Hepatocyte (in vitro differentiated cells): ENCODE measurements at regions not wholly inside any gene's neighbourhood (a gene's known extent, or its start where the extent isn't known, plus 50 kb on each side); places are given as distances from the start of the nearest gene placed in this dataset.

ENCODE experiments used
- EZH2 ChIP-seq: fragments of 200-600 bp; sonication (generic); IDR thresholded peaks from 2 replicates; pipeline ENCODE4 v1.6.1; 2016; ENCODE audit warnings: antibody characterized with exemption, mild to moderate bottlenecking, borderline replicate concordance
- TF ChIP-seq, protein P1 (sequence below): fragments of 200-600 bp; sonication (generic); IDR thresholded peaks from 2 replicates; pipeline ENCODE4 v1.5.1; 2016; ENCODE audit warnings: antibody characterized with exemption, mild to moderate bottlenecking; ENCODE audit not compliant: poor library complexity

DNA sequence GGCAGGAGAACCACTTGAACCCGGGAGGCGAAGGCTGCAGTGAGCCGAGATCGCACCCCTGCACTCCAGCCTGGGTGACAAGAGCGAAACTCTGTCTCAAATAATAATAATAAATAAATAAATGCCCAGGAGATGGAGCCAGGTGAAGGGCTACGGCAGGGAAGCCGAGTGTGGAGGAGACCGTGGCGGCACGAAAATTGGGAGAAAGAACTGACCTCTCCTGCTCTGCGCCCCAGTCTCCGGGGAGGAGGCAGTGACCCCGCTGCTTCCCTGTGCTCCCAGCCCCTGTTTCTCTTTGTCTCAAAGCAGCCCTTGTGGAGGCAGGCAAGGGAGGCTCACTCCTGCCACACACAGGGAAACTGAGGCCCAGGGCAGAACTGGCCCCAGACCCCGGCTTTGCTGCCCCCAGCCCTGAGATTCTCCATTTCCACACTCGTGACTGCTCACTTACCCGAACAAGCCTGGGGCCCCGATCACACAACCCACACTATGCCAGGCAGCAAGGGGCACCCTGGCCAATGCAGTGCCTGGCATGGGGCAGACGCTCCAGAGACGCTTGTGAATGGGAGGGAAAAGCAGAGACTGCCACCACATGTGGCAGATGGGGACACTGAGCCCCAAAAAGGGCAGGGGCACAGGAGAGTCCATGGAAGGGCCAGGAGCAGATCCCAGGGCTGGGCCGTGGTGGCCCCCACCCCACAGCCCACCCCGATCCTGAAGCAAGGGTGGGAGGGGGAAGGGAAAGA, 80.4 kb upstream of the PRR5 start:
- TF ChIP-seq, protein P1, sequence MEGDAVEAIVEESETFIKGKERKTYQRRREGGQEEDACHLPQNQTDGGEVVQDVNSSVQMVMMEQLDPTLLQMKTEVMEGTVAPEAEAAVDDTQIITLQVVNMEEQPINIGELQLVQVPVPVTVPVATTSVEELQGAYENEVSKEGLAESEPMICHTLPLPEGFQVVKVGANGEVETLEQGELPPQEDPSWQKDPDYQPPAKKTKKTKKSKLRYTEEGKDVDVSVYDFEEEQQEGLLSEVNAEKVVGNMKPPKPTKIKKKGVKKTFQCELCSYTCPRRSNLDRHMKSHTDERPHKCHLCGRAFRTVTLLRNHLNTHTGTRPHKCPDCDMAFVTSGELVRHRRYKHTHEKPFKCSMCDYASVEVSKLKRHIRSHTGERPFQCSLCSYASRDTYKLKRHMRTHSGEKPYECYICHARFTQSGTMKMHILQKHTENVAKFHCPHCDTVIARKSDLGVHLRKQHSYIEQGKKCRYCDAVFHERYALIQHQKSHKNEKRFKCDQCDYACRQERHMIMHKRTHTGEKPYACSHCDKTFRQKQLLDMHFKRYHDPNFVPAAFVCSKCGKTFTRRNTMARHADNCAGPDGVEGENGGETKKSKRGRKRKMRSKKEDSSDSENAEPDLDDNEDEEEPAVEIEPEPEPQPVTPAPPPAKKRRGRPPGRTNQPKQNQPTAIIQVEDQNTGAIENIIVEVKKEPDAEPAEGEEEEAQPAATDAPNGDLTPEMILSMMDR: no peak
- no peak for TF ChIP-seq EZH2
